ENCODE measurements at regions not wholly inside any gene's neighbourhood (a gene's known extent, or its start where the extent isn't known, plus 50 kb on each side); places are given as distances from the start of the nearest gene placed in this dataset.

DNA sequence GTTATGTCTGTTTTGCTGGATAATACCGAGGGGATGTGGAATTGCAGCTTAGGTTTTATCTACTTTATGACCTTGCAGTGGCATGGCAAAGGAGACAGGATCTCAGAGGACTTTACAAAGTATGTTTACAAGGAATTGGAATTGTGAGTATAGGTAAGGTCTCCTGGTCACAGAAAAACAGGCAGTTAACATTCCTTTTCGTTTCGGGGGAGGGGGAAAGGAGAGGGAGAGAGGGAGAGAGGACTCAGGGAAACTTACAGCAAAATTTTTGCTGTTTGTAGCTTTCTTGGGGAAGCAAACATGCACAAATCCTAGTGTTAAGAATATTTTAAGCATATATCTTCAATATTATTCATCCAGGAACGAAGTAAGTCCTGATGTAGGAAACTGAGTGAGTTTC lies 590.5 kb upstream of the LRFN5 start:
- intact Hi-C loops (cut with DNase I; ENCODE audit: low total_unique reads), result no loop called here
- Histone ChIP-seq H3K4me1 (no peaks in the 10 kb centered on the region), H3K36me3 (no peaks in the 10 kb centered on the region), H3K4me3 (no peak overlapping the region), H3K9me3 (no peaks in the 10 kb centered on the region), H3K27me3 (no peaks in the 10 kb centered on the region), H3K27ac (no peak overlapping the region)
- no peak for TF ChIP-seq POLR2A (IDR thresholded peaks at IDR 0.05)
- TF ChIP-seq, protein P1, sequence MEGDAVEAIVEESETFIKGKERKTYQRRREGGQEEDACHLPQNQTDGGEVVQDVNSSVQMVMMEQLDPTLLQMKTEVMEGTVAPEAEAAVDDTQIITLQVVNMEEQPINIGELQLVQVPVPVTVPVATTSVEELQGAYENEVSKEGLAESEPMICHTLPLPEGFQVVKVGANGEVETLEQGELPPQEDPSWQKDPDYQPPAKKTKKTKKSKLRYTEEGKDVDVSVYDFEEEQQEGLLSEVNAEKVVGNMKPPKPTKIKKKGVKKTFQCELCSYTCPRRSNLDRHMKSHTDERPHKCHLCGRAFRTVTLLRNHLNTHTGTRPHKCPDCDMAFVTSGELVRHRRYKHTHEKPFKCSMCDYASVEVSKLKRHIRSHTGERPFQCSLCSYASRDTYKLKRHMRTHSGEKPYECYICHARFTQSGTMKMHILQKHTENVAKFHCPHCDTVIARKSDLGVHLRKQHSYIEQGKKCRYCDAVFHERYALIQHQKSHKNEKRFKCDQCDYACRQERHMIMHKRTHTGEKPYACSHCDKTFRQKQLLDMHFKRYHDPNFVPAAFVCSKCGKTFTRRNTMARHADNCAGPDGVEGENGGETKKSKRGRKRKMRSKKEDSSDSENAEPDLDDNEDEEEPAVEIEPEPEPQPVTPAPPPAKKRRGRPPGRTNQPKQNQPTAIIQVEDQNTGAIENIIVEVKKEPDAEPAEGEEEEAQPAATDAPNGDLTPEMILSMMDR (IDR thresholded peaks at IDR 0.05), result no peak
- no peak for TF ChIP-seq EP300 (IDR thresholded peaks at IDR 0.05)
- no peak for TF ChIP-seq POLR2AphosphoS5 (IDR thresholded peaks at IDR 0.05)
- 29 to 37% (median 32%) methylated on average over 4 of the region's 4 CpGs for WGBS, 5 donors
- DNase-seq, result no peak

DNA sequence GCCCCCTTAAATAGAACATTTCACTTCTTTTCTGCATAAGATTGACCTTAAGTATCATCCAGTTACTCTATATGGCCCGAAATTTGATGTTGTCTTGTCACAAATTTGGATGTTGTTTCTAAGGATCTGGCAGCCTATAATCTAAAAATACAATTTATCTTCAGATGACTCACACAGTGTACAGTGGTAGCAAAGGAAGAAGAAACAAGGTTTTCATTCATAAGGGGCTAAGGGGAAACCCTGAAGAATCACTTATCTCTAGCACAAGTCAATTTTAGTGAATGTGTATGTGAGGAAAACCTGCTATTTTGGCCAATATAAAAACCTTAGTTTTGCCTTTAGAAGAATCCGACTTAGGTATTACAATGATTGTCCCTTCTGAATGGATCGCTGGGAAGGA lies 606.3 kb upstream of the LRFN5 start:
- TF ChIP-seq, protein P1 (IDR thresholded peaks at IDR 0.05), result no peak
- TF ChIP-seq POLR2AphosphoS5 (IDR thresholded peaks at IDR 0.05) (no peak), POLR2A (IDR thresholded peaks at IDR 0.05) (no peak), EP300 (IDR thresholded peaks at IDR 0.05) (no peak)
- WGBS, 5 donors, result 78 to 80% (median 80%) methylated on average over 3 of the region's 3 CpGs
- no peak overlapping the region for H3K27ac ChIP-seq
- no peaks in the 10 kb centered on the region for H3K4me1 ChIP-seq
- H3K27me3 ChIP-seq, result no peaks in the 10 kb centered on the region
- H3K9me3 ChIP-seq, result no peaks in the 10 kb centered on the region
- intact Hi-C loops (cut with DNase I; ENCODE audit: low total_unique reads), result no loop called here
- no peaks in the 10 kb centered on the region for H3K36me3 ChIP-seq
- no peak overlapping the region for H3K4me3 ChIP-seq
- DNase-seq, result no peak

DNA sequence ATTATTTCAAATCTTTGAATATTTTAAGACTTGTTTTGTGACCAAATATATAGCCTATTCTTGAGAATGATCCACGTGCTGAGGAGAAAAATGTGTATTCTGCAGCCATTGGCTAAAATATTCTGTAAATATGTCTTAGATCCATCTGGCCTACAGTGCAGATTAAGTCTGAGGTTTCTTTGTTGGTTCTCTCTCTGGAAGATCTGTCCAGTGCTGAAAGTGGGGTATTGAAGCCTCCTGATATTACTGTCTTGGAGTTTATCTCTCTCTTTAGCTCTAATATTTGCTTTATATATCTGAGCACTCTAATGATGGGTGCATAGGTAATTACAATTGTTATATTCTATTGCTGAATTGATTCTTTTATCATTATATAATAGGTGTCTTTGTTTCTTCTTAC lies 617.4 kb upstream of the LRFN5 start:
- Histone ChIP-seq H3K9me3 (peaks cover 0 to 11% (median 0%) of the 10 kb centered on the region in 4 donors), H3K27me3 (no peaks in the 10 kb centered on the region), H3K4me1 (peaks cover 0 to under 1% (median 0%) of the 10 kb centered on the region in 4 donors), H3K27ac (no peak overlapping the region), H3K36me3 (no peaks in the 10 kb centered on the region), H3K4me3 (no peak overlapping the region)
- no peak for DNase-seq
- TF ChIP-seq POLR2A (IDR thresholded peaks at IDR 0.05) (no peak), EP300 (IDR thresholded peaks at IDR 0.05) (no peak), POLR2AphosphoS5 (IDR thresholded peaks at IDR 0.05) (no peak)
- TF ChIP-seq, protein P1 (IDR thresholded peaks at IDR 0.05), result no peak
- intact Hi-C loops (cut with DNase I; ENCODE audit: low total_unique reads), result no loop called here
- 21 to 35% (median 32%) methylated on average over 1 of the region's 1 CpG for WGBS, 5 donors

DNA sequence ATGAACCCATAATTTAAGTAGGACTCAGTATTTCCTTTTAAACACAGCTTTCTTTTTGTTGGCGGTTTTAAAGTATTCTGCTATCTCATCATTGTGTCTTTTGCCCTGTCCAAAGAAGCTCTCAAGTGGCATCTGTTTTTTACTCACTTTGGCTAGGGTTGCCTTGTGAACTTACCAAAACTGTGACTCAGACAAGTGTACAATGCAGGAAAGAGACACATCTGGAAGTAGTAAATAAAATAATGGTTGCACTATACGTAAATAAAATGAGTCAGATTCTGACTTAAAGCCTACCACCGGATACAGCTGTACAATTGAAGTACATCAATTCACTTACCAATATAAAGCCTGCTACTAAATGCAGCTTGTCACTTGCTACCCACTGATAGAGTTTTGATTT lies 619.2 kb upstream of the LRFN5 start:
- no peaks in the 10 kb centered on the region for H3K27me3 ChIP-seq
- WGBS, 5 donors, result 73 to 86% (median 84%) methylated on average over 3 of the region's 3 CpGs
- TF ChIP-seq, protein P1 (IDR thresholded peaks at IDR 0.05), result no peak
- no peak for TF ChIP-seq POLR2AphosphoS5 (IDR thresholded peaks at IDR 0.05)
- TF ChIP-seq POLR2A (IDR thresholded peaks at IDR 0.05), result no peak
- no peak for TF ChIP-seq EP300 (IDR thresholded peaks at IDR 0.05)
- intact Hi-C loops (cut with DNase I; ENCODE audit: low total_unique reads), result no loop called here
- no peaks in the 10 kb centered on the region for H3K36me3 ChIP-seq
- no peak for DNase-seq
- H3K27ac ChIP-seq, result no peak overlapping the region
- H3K4me3 ChIP-seq, result no peak overlapping the region
- H3K9me3 ChIP-seq, result peaks cover 0 to 11% (median 0%) of the 10 kb centered on the region in 4 donors
- H3K4me1 ChIP-seq, result peaks cover 0 to 6% (median 0%) of the 10 kb centered on the region in 4 donors

Measured in stomach (tissue), 8 donors.